ENCODE measurements at regions not wholly inside any gene's neighbourhood (a gene's known extent, or its start where the extent isn't known, plus 50 kb on each side); places are given as distances from the start of the nearest gene placed in this dataset.

- TF ChIP-seq CTCF (conservative IDR thresholded peaks at IDR 0.05; ENCODE audit: low read depth, low read length): no peak
- TF ChIP-seq POLR2A (IDR thresholded peaks at IDR 0.05; ENCODE audit: low read depth, low read length): no peak
- no peak for TF ChIP-seq CEBPB (IDR thresholded peaks at IDR 0.05; ENCODE audit: low read depth, low read length)
- TF ChIP-seq RAD21 (IDR thresholded peaks at IDR 0.05; ENCODE audit: low read length): no peak
- TF ChIP-seq RFX5 (IDR thresholded peaks at IDR 0.05; ENCODE audit: low read depth, low read length): no peak
- TF ChIP-seq ELK1 (IDR thresholded peaks at IDR 0.05; ENCODE audit: borderline replicate concordance, low read depth, low read length): no peak
- TF ChIP-seq MXI1 (IDR thresholded peaks at IDR 0.05; ENCODE audit: borderline replicate concordance, low read depth, low read length): no peak
- TF ChIP-seq BHLHE40 (IDR thresholded peaks at IDR 0.05; ENCODE audit: low read depth, low read length): no peak
- TF ChIP-seq MAFK (IDR thresholded peaks at IDR 0.05; ENCODE audit: low read depth, low read length): no peak
Observed at GRCh38 chr1:185388815-185389214, 71.8 kb upstream of the IVNS1ABP start.

All from IMR-90 (cell line).